ENCODE measurements at regions not wholly inside any gene's neighbourhood (a gene's known extent, or its start where the extent isn't known, plus 50 kb on each side); places are given as distances from the start of the nearest gene placed in this dataset.

DNA sequence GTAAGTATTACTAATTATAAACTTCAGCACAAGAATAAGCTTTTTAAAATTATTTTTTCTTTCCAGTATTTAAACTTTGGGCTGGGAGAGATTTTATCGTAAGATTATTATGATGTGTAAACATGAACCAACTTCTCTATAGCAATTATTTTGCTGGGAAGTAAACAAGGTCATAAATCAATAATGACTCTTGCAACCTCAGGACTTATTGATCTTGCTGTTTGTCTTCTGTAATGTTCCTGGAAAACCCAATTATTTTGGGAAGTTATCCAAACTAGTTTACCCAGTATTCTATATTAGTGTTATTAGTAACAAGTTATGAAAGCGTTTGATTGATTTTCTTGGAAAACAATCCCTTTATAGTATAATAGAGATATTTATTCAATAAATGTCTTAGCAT lies 174.9 kb downstream of the PPP1R2C start:
- TF ChIP-seq POLR2AphosphoS5 (IDR thresholded peaks at IDR 0.05; ENCODE audit: insufficient read depth in 1 of 2, low read depth in 1 of 2) (no peak), CTCF (IDR thresholded peaks at IDR 0.05) (no peak)

Data from vagina (tissue), 2 donors.